ENCODE measurements at regions not wholly inside any gene's neighbourhood (a gene's known extent, or its start where the extent isn't known, plus 50 kb on each side); places are given as distances from the start of the nearest gene placed in this dataset.

GRCh38 chr16:51565184-51565583 lies 414.1 kb upstream of the SALL1 start:
- DNase-seq (ENCODE audit: extremely low spot score), result no peak
- ChIA-PET CTCF (interaction anchor here (1.0 kb wide), 1 partner anchor 11 kb away, joined by 3 read pairs; no protein-coding TSS in a partner anchor), POLR2A (no interaction called here)
- TF ChIP-seq CTCF (IDR thresholded peaks at IDR 0.05; ENCODE audit: control extremely low read depth, extremely low read depth, low read depth, missing control alignments), result no peak

GRCh38 chr16:51562891-51563290 lies 411.8 kb upstream of the SALL1 start:
- no peak for DNase-seq (ENCODE audit: extremely low spot score)
- CTCF ChIA-PET, result no interaction called here
- TF ChIP-seq CTCF (IDR thresholded peaks at IDR 0.05; ENCODE audit: control extremely low read depth, extremely low read depth, low read depth, missing control alignments), result no peak
- POLR2A ChIA-PET, result no interaction called here

GRCh38 chr16:51559901-51560300 lies 408.8 kb upstream of the SALL1 start:
- TF ChIP-seq CTCF (IDR thresholded peaks at IDR 0.05; ENCODE audit: control extremely low read depth, extremely low read depth, low read depth, missing control alignments), result no peak
- DNase-seq (ENCODE audit: extremely low spot score), result no peak
- POLR2A ChIA-PET, result no interaction called here
- CTCF ChIA-PET, result no interaction called here

- ChIA-PET POLR2A (no interaction called here), CTCF (interaction anchor here (1.0 kb wide), 1 partner anchor 18 kb away, joined by 4 read pairs; no protein-coding TSS in a partner anchor)
- DNase-seq (ENCODE audit: extremely low spot score), result no peak
- no peak for TF ChIP-seq CTCF (IDR thresholded peaks at IDR 0.05; ENCODE audit: control extremely low read depth, extremely low read depth, low read depth, missing control alignments)
These were observed 406.6 kb upstream of the SALL1 start for GRCh38 chr16:51557670-51558069.

GRCh38 chr16:51556694-51557340 lies 405.7 kb upstream of the SALL1 start:
- DNase-seq (ENCODE audit: extremely low spot score), result no peak
- ChIA-PET CTCF (interaction anchor here (1.8 kb wide), 1 partner anchor 33 kb away, joined by 3 read pairs; no protein-coding TSS in a partner anchor), POLR2A (no interaction called here)
- TF ChIP-seq CTCF (IDR thresholded peaks at IDR 0.05; ENCODE audit: control extremely low read depth, extremely low read depth, low read depth, missing control alignments), result no peak

- POLR2A ChIA-PET, result no interaction called here
These were observed 402.8 kb upstream of the SALL1 start for GRCh38 chr16:51553910-51554309.

More at GRCh38 chr16:51553910-51554309, 402.8 kb upstream of the SALL1 start:
- no peak for TF ChIP-seq CTCF (IDR thresholded peaks at IDR 0.05; ENCODE audit: control extremely low read depth, extremely low read depth, low read depth, missing control alignments)
- DNase-seq (ENCODE audit: extremely low spot score), result no peak
- CTCF ChIA-PET, result interaction anchor here (1.0 kb wide), 1 partner anchor 12 kb away, joined by 3 read pairs; no protein-coding TSS in a partner anchor

Measured in GM10248 (cell line).